G401 (cell line): ENCODE measurements at regions not wholly inside any gene's neighbourhood (a gene's known extent, or its start where the extent isn't known, plus 50 kb on each side); places are given as distances from the start of the nearest gene placed in this dataset.

Experiments
- DNase-seq: peaks from one replicate; pipeline ENCODE4 v3.0.0-alpha.2; 2015; ENCODE audit warnings: low spot score
- in situ Hi-C: cut with HindIII; loops from 2 replicates; pipeline ENCODE4 v1.10.0; 2016; ENCODE audit warnings: low sequenced_read_pairs, mixed read lengths

DNA sequence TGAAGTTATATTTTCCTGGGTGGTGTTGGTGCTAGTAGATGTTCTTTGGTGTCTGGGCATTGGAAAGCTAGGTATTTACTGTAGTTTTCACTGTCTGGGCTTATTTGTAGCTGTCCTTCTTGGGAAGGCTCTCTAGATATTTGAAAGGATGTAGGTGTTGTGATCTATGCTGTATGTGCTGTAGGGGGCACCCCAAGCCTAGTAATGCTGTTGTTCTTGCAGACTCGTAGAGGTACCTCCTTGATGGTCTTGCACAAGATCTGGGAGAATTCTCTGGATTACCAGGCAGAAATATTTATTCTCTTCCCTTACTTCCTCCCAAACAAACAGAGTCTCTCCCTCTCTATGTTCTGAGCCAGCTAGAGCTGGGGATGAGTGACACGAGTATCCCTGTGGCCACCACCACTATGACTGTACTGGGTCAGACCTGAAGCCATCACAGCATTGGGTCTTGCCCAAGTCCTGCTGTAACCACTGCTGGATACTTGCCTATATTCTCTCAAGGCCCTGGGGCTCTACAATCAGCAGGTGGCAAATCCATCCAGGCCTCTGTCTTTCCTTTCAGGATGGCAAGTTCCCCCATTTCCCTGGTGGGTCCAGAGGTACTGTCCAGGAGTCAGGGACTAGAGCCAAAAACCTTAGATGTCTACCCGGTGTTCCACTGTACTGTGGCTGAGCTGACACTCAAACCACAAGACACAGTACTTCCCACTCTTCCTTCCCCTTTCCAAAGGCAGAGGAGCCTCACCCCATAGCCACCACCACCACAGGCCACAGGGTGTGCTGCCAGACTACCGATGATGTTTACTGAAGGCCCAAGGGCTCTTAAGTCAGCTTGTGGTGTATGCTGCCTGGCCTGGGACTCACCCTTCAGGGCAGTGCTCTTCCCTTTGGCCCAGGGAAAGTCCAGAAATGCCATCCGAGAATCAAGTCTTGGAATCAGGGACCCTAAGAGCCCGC lies 195.2 kb upstream of the DPPA4 start:
- in situ Hi-C loops, result no loop called here
- no peak for DNase-seq

- no peak for DNase-seq
- in situ Hi-C loops, result no loop called here
Observed at GRCh38 chr3:109545746-109546145, 208.4 kb upstream of the DPPA4 start.

DNA sequence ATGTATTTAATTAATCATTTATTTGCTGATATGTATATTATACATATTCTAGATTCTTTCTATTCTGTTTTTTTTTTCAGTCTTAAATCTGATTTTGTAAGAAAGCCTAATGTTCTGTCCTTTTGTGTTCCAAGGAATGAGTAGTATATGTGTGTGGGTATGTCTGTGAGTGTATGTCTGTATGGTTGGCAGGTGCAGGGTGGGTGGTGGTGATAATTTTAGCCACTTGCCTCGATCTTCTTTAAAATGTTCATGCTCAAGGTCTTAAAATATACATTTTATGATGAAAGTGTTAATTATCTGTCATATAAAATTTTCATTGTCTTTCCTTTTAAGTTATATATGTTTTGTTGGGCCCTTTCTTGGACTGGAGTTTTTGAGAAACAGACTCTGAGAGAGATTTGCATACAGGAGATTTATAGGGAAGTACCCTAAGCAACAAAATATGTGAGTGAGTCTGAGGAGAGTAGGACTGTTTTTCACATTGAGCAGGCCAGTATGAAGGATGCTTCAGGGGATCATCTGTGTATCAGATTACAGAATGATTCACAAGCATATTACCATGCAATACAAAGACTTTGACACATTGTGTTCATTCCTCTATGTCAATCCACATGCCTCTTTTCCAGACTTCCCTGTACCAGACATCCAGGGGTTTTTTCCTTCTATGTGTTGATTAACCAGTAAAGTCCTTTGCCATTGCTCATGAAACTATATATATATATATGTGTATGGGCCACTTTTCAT lies 211.0 kb upstream of the DPPA4 start:
- in situ Hi-C loops, result no loop called here
- no peak for DNase-seq

GRCh38 chr3:109553591-109554371 lies 216.4 kb upstream of the DPPA4 start:
- in situ Hi-C loops, result no loop called here
- DNase-seq, result no peak

- no peak for DNase-seq
- in situ Hi-C loops, result no loop called here
Observed at GRCh38 chr3:109559389-109559788, 222.0 kb upstream of the DPPA4 start.

- in situ Hi-C loops, result no loop called here
- no peak for DNase-seq
Observed at GRCh38 chr3:109563149-109563548, 225.8 kb upstream of the DPPA4 start.

DNA sequence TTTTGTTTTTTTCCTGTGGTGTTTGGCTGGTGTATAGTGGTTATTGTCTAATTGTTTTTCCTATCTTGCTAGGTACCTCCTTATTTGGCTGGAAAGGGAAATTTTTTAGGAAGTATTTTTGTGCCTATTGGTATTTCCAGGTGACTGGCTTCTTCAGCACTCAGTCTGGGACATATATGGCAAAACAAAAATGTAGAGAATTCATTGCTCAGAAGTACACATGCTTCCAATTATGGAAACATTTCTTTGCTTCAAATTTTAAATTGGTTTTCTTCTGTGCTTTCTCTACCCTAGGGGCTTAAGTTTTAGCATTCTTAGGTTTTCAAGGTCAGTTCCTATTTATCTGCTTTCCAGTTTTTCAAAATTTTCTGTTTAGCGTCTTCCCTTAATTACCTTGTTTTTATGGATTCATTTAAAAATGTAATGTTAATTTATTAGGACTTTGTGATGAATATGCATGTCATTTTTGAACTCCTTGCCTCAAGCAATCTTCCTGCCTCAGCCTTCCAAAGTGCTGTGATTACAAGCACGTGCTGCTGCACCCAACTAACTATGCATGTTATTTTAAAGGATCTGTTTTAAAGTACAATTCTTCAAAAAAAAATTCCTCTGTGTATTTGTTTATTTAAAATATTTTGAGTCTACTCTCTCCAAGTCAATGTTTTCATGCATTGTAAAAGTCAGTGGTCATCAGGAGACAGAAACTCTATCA lies 231.9 kb upstream of the DPPA4 start:
- in situ Hi-C loops, result no loop called here
- no peak for DNase-seq

GRCh38 chr3:109570408-109570807 lies 233.1 kb upstream of the DPPA4 start:
- DNase-seq, result no peak
- in situ Hi-C loops, result no loop called here

DNA sequence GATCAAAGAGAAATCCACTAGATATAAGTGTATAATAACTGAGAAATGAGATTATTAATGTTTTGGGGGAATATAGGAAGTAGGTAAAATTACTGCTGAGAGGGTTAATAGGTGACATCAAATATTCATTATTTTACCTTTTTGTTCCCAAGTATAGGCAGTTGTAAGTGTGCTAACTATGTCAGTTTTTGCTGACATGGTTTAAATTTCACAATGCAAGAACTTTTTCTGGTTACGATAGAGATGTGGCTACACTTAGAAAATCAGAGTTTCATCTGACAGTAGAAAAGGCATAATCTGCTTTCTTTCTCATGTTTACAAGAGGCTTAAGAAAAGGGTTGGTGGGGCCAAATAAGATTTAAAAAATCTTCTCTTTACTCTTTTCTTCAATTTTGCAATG lies 235.0 kb upstream of the DPPA4 start:
- in situ Hi-C loops, result no loop called here
- no peak for DNase-seq

GRCh38 chr3:109596991-109597390 lies 259.6 kb upstream of the DPPA4 start:
- no peak for DNase-seq
- in situ Hi-C loops, result no loop called here

DNA sequence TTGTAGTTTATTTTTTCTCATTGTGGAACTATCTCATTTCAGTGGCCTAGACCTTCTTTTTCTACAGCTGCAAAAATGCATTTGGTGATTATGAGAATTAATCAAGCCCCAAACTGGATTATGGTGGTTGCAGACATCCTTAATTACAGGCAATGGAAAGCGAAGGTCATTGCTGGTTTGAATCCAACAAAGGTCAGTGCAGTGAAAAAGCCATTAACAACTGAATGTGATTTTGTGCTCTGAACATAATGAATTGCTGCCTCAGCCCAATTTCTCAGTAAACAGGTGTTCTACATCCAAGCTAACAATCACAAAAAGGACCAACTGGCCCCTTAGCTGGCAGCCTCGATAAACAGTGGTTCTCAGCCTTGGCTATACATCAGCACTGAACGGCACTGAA lies 260.1 kb upstream of the DPPA4 start:
- in situ Hi-C loops, result no loop called here

GRCh38 chr3:109607897-109608296 lies 270.6 kb upstream of the DPPA4 start:
- no peak for DNase-seq
- in situ Hi-C loops, result no loop called here

More for the DNA sequence above, 260.1 kb upstream of the DPPA4 start:
- DNase-seq, result no peak

GRCh38 chr3:109608574-109608973 lies 271.2 kb upstream of the DPPA4 start:
- DNase-seq, result no peak
- in situ Hi-C loops, result no loop called here

DNA sequence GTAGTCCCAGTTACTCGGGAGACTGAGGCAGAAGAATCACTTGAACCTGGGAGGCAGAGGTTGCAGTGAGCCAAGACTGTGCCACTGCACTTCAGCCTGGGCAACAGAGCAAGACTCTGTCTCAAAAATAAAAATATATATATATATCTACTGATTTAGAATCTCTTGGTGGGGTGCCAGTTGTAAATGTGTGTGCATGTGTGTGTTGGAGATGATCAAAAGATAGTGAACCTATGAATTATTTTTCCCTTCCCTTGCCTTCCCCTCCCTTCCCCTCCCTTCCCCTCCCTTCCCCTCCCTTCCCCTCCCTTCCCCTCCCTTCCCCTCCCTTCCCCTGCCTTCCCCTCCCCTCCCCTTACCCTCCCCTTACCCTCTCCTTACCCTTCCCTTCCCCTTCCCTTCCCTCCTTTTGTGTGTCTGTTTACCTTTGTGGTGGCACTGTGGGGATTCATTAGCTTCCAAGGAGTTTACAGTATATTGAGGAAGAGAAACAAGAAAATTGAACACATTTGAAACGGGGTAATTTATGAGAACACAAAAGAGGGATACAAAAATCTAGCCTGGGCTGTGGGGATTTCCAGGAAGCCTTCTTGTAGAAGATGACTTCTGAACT lies 281.5 kb upstream of the DPPA4 start:
- in situ Hi-C loops, result no loop called here
- DNase-seq, result no peak

DNA sequence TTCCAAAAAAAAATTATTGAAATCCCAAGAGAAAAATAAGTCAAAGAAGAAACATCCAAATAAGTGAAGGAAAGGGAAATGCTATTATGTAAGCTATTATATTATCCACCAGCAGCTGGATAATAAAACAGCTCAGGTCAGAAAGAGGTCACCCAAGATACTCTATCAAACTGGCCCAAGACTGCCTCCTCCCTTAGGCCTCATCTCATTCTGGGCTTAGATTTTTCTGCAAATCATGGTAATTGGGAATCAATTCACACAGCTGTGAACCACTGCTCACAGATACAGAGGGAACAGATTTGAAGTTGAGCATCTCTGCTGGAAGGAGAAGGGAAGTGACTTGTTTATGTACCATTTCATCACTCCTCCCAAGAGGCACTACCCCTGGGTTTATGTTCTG lies 294.6 kb upstream of the DPPA4 start:
- in situ Hi-C loops, result no loop called here
- DNase-seq, result no peak

GRCh38 chr3:109640146-109640652 lies 302.9 kb upstream of the DPPA4 start:
- in situ Hi-C loops, result no loop called here
- DNase-seq, result no peak

DNA sequence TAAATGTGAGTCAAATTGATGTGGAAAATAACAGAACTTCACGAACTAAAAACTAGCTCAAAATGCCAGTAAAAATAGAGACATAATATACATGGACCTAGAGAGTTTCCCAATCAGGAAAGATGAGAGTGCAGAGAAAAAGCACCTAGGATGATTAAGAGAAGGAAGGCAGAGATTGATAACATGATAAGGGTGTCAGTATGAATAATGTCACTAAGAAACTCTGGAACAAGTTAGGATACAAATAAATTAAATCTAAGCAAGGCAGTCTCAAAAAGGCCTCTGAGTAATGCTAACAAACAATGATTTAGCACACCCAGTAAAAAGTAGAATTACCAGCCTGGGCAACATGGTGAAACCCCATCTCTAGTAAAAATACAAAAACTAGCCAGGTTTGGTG lies 304.7 kb upstream of the DPPA4 start:
- no peak for DNase-seq
- in situ Hi-C loops, result no loop called here

GRCh38 chr3:109643590-109643989 lies 306.2 kb upstream of the DPPA4 start:
- no peak for DNase-seq
- in situ Hi-C loops, result no loop called here

DNA sequence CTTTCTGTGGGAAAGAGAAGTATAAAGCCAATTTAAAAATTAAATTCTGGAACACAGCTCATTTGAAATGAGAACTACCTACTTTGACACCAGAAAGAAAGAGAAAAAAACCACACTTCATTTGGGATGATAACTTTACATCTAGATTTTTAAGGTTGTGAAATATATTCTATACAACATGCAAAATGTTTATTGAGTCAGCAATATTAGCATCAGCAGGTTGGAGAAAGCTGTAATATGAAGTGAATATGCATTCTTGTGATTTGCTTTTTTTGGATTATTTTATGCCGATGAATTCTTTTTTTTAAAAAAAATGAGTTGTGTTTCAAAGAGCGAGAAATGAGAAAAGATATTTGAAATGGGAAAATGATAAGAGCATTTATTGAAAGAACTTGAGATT lies 307.0 kb upstream of the DPPA4 start:
- DNase-seq, result no peak
- in situ Hi-C loops, result no loop called here
